ENCODE measurements at regions not wholly inside any gene's neighbourhood (a gene's known extent, or its start where the extent isn't known, plus 50 kb on each side); places are given as distances from the start of the nearest gene placed in this dataset.

GRCh38 chr12:78698747-78699146 is 165.8 kb upstream of the SYT1 start:
- no peak for TF ChIP-seq CTCF (IDR thresholded peaks at IDR 0.05; ENCODE audit: low read depth, low read length)
- DNase-seq (ENCODE audit: extremely low read depth, low read depth): no peak

GRCh38 chr12:78700565-78700964 is 164.0 kb upstream of the SYT1 start:
- no peak for DNase-seq (ENCODE audit: extremely low read depth, low read depth)
- no peak for TF ChIP-seq CTCF (IDR thresholded peaks at IDR 0.05; ENCODE audit: low read depth, low read length)

GRCh38 chr12:78703820-78704525 is 160.6 kb upstream of the SYT1 start:
- peak; percentile 14 for DNase-seq (ENCODE audit: extremely low read depth, low read depth)
- TF ChIP-seq CTCF (IDR thresholded peaks at IDR 0.05; ENCODE audit: low read depth, low read length): no peak

GRCh38 chr12:78711954-78712353 is 152.6 kb upstream of the SYT1 start:
- no peak for DNase-seq (ENCODE audit: extremely low read depth, low read depth)
- TF ChIP-seq CTCF (IDR thresholded peaks at IDR 0.05; ENCODE audit: low read depth, low read length): no peak

- TF ChIP-seq CTCF (IDR thresholded peaks at IDR 0.05; ENCODE audit: low read depth, low read length): no peak
- no peak for DNase-seq (ENCODE audit: extremely low read depth, low read depth)
Measured at GRCh38 chr12:78712834-78713481, 151.6 kb upstream of the SYT1 start.

- no peak for DNase-seq (ENCODE audit: extremely low read depth, low read depth)
- TF ChIP-seq CTCF (IDR thresholded peaks at IDR 0.05; ENCODE audit: low read depth, low read length): no peak
Measured at GRCh38 chr12:78719721-78720120, 144.9 kb upstream of the SYT1 start.

- no peak for DNase-seq (ENCODE audit: extremely low read depth, low read depth)
- TF ChIP-seq CTCF (IDR thresholded peaks at IDR 0.05; ENCODE audit: low read depth, low read length): no peak
Measured at GRCh38 chr12:78721906-78722305, 142.7 kb upstream of the SYT1 start.
